HG03378 (cell line): ENCODE measurements at regions not wholly inside any gene's neighbourhood (a gene's known extent, or its start where the extent isn't known, plus 50 kb on each side); places are given as distances from the start of the nearest gene placed in this dataset.

ENCODE experiments used
- ATAC-seq: cut with Tn5 transposase; IDR thresholded peaks from one replicate; pipeline ENCODE4 v1.9.1; 2021; ENCODE audit warnings: mild to moderate bottlenecking, moderate library complexity; ENCODE audit not compliant: unreplicated experiment

GRCh38 chr10:36504758-36505157, 620.6 kb upstream of the ANKRD30A start:
- ATAC-seq = no peak

DNA sequence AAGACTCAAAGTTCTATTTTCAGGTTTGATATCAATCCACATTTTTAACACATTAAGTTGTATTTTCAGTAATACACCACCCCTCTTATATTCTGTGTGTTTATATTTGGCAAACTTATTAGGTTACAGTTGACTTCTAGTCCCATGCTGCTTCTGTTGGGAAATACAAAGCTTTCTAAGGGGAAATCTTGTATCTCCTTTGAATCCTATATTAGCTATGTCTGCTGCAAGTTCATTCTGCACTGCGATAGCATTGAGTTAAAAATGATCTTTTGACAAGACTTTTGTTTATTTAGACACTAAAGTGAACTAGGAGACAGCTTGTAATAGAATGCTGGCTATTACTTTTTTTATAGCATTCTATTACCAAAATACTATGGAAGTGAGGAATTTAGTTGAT, 625.1 kb upstream of the ANKRD30A start:
- no peak for ATAC-seq

DNA sequence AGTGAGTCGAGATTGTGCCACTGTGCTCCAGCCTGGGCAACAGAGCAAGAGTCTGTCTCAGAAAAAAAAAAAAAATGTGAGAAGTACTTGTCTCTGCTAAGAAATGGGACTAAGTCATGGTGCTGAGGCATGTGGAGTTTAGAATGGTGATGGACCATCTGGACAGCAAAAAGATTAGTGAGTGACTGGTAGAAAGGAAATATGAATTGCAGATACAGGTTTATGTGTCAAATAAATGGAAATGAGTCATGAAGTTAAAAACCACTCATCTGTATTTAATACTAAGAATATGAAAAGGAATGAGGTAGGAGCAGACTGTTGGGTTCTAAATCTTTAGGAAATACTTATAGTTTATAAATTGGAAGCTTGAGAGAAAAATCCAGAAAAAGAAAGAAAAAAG, 625.7 kb upstream of the ANKRD30A start:
- no peak for ATAC-seq

DNA sequence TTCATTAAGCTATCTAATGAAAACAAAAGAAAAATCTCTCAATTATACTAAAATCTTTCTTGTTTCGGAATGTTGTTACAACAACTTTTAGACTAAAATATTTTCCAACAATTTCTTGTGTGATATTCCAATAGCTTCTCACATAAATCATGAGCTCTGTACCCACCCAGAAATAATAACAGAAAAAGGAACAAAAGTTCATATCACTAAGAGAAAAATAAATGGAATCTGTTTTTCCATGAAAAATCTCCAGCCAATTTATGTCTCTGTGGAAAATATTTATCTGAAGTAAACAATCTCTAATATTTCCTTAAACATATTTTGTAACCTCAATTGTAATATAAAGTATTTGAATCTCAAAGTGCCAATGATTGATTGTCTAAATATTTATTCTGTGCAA, 628.6 kb upstream of the ANKRD30A start:
- no peak for ATAC-seq

DNA sequence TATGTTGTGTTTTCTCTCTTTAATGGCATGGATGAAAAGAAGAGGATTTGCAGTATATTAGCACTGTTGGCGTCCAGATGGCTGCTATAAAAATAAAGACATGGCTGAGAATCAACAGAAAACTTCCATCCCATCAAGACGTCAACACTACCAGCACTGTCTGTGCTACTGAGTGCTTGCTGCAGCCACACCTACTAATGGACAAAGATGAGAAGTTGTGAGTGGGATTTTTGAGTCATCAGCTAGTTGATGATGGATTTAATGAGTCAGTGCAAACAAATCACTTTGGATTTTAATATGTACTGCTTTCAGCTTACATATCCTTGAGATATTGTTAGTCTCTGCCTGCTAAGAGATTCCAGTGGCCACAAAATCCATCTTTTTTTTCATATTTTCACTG, 631.0 kb upstream of the ANKRD30A start:
- no peak for ATAC-seq

DNA sequence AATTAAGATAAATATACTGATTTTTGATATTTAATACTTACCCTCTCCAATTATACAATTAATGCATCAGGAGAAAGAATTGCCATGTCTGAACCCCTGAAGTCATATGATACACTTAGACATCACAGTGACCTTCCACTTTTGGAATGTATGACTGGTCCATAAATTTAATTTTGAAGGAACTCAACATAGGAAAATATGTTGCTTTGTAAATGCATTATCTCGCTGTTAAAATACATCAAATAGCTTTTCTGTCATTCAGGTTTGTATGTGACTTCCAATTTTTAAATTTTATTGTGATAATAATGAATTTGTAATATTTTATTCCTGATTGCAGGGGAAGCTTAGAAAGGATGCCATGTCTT, 631.9 kb upstream of the ANKRD30A start:
- ATAC-seq = no peak

DNA sequence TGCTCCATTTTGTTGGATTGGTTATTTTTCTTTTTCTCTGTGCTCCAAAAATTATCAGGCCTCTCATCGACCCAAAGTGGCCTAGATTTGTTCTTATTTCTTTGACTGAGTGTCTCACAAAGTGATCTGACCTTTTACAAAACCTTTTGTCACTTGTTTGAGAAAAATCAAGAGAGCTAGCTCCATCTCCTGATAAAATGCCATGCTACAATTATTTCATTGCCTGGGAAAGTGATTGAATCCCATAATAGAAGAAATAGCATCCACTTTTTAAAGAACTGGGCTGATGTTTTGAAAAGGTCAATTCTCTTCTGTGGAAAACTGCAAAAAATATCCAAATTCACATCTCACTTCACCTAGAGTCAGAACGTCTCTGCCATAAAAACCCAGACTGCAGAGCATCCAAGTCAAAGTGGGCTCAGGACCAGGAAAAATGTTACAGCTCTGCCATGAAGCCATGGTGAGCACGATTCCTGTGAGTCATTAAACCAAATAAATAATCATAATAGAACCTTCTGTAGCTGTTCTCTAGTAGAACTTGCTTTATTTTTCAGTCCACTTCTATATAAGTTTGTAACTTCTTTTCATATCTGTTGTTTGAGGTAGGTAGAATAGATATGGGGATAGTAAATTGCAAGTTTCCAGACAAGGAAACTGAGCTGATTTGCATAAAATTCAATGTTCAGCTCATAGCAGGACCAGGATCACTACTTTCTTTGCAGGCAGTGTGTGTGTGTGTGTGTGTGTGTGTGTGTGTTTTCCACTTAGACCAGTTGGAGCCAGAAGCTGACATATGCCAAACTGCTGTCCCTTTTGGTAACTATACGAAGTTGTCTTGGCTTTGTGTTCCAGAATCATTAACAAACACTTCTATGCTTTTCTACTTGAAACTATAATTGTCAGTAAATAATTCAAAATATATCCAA, 632.5 kb upstream of the ANKRD30A start:
- ATAC-seq = no peak

DNA sequence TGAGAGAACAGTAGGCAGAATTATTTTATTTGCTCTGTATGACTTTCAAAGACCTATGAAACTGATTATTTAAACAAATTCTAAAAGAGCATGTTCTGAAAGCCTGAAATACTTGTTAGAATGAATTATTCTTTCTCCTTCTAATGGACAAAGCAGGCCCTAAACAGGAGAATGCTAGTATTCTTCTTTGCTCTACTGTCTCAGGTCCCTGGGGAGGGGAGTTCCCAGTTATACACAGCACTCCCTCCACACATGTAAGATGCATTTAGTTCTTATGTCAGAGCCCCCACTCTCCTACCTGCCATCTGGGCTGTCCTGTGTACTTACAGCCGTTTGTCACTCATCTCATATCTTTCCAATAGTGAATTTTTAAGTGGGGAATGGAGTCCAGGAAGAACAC, 633.5 kb upstream of the ANKRD30A start:
- ATAC-seq = no peak

GRCh38 chr10:36489611-36490228, 635.7 kb upstream of the ANKRD30A start:
- ATAC-seq = no peak

DNA sequence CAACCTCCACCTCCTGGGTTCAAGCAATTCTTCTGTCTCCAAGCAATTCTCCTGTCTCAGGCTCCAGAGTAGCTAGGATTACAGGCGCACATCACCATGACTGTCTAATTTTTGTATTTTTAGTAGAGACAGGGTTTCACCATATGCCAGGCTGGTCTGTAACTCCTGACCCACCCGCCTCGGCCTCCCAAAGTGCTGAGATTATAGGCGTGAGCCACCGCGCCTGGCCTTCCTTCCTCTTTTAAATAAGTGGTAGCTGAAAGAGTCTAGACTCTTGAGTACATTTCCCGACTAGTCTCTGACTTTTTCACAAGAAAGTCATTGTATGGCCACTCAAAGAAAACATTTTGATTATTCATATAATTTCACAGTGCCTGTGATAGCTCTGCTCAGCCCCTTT, 636.2 kb upstream of the ANKRD30A start:
- no peak for ATAC-seq

DNA sequence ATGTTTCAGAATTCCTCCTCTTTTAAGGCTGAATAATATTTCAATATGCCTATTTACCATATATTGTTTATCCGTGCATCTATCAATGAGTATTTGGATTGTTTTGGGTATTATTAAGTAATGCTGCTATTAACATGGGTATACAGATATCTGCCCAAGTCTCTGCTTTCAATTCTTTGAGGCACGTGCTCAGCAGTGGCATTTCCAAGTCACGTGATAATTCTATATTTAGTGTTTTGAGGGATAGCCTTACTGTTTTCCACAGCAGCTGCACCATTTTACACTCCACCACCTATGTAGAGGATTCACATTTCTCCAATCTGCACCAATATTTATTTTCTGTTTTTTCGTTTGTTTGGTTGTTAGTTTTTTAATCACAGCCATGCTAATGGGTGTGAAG, 636.8 kb upstream of the ANKRD30A start:
- ATAC-seq = no peak

GRCh38 chr10:36479073-36479472, 646.3 kb upstream of the ANKRD30A start:
- no peak for ATAC-seq

- no peak for ATAC-seq
These were observed 649.0 kb upstream of the ANKRD30A start for GRCh38 chr10:36476399-36476798.

GRCh38 chr10:36475746-36476145, 649.7 kb upstream of the ANKRD30A start:
- ATAC-seq = no peak

GRCh38 chr10:36474456-36474855, 650.9 kb upstream of the ANKRD30A start:
- ATAC-seq = no peak

DNA sequence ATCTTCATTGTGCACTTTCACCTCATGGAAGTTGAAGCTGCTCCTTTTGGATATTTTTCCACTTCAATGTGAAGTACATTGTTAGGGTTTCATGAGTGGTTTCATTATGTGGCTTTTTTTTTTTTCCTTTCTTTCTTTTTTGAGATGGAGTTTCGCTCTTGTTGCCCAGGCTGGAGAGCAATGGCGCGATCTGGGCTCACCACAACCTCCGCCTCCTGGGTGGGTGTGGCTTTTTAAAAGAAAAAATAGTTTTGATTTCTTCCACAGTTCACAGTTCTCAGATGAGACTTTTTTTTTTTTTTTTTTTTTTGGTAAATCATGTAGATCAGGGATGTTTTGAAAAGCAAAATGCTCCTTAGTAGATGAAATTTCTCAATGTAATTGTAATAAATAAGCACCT, 652.3 kb upstream of the ANKRD30A start:
- no peak for ATAC-seq

- ATAC-seq = no peak
These were observed 655.8 kb upstream of the ANKRD30A start for GRCh38 chr10:36469585-36469984.

DNA sequence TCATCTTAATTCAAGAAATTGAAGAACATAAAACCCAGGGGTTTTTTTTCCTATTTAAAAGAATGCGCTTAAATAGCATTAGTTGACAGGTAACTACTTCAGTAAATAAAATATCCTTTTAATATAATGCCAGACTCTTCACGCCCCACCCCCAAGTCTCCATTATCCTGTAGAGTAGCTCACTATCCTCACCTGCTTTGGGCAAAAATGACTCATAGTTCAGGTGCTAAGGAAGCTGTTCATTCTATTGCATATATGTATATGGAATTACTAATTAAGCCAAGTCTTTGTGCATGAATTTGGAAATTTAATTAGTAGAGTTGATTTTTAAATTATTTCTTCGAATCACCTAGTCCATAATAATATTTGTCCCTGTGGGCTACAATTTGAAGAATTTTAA, 656.8 kb upstream of the ANKRD30A start:
- no peak for ATAC-seq

DNA sequence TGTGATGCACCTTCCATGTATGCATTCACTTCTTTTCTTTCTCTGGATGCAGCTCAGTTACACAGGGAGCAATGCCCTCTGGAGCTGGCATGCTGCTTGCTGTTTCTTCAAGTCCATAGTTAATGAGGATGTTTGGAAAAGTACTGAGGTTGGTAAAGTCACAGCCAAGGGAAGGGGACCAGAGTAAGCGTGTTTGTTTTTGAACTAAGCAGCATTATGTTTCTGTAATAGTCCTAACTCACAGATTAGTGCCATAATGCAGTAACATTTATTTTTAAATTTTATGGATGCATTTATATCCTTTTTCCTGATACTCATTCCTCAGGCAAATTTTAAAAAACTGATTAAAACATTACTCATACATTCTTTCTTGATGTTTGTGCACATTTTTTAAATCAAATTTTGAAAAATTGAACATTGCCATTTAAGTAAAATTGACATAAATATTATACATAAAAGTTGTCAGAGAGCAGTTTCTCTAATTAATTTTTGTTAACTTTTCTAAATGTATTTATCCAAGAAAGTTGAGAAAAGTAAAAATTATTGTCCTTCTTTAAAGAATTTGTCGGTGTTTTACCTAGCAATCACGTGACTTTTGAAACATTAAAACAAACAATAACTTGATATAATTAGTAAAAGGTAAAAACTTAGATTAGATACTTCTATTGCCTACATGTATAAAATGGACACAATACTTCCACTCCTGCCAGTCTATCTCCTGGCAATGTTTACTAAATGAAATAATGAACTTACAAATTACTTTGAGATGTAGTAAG, 659.6 kb upstream of the ANKRD30A start:
- no peak for ATAC-seq

DNA sequence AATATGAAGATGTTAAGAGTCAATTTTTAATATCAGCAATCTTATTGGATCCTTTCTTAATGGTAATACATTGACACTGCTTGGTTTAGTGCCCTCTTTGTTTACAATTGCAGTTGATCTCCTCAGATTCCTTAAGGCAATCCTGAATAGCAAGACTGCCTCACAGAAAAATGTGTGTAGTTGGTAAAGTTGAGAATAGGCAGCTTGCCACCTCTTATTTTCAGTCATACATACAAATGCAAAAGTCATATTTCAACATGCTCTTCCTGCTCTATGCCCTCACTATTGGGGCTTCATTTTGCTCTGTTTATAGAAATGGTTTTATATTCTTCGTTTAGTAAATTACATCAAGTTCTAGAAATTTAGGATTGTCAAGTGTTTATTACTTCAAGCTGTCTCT, 661.1 kb upstream of the ANKRD30A start:
- no peak for ATAC-seq

DNA sequence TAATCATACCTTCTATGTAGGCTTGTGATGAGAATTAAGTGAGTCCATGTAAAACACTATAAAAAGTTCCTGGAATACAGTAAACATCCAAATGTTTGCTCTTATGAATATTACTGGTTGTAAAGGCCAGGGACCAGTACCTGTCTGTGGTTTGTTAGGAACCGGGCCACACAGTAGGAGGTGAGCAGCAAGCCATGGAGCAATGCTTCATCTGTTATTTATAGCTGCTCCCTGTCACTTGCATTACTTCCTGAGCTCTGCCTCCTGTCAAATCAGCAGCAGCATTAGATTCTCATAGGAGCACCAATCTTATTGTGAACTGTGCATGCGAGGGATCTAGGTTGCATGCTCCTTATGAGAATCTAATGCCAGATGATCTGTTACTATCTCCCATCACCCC, 662.0 kb upstream of the ANKRD30A start:
- ATAC-seq = no peak

- no peak for ATAC-seq
These were observed 663.2 kb upstream of the ANKRD30A start for GRCh38 chr10:36462194-36462593.
